Right lobe of liver (tissue), 6 donors: ENCODE measurements at regions not wholly inside any gene's neighbourhood (a gene's known extent, or its start where the extent isn't known, plus 50 kb on each side); places are given as distances from the start of the nearest gene placed in this dataset.

Experiments used
- ATAC-seq, 4 donors: fragments of 200-7000 bp; cut with Tn5 transposase; one replicate each; pipeline ENCODE4 v1.9.1; 2020; ENCODE audit warnings: mild to moderate bottlenecking in 4 of 4, moderate library complexity in 4 of 4
- DNase-seq, 3 donors: peaks; one replicate each; pipeline ENCODE4 v3.0.0-alpha.2; 2020
- H3K27ac ChIP-seq, 3 donors: fragments of 200-600 bp; one replicate each; pipeline ENCODE4 v1.8.0; 2022
- H3K27me3 ChIP-seq, 2 donors: fragments of 200-600 bp; one replicate each; pipeline ENCODE4 v1.8.0; 2022
- H3K36me3 ChIP-seq, 4 donors: fragments of 200-600 bp; sonication (generic) in 1 of 4; one replicate each; pipeline versions ENCODE4 v1.5.1 to v1.8.0; 2017 to 2022; ENCODE audit warnings: control low read depth in 1 of 4
- H3K4me1 ChIP-seq, 4 donors: fragments of 200-600 bp; sonication (generic) in 1 of 4; one replicate each; pipeline versions ENCODE4 v1.5.1 to v1.8.0; 2017 to 2022; ENCODE audit warnings: control low read depth in 1 of 4
- H3K4me3 ChIP-seq, 3 donors: fragments of 200-600 bp; one replicate each; pipeline ENCODE4 v1.8.0; 2022
- H3K9me3 ChIP-seq, 4 donors: fragments of 200-600 bp; sonication (generic) in 1 of 4; one replicate each; pipeline versions ENCODE4 v1.5.1 to v1.8.0; 2017 to 2022; ENCODE audit warnings: control low read depth in 1 of 4
- POLR2A ChIP-seq: fragments of 450-650 bp; IDR thresholded peaks from one replicate; pipeline ENCODE4 v1.6.1; 2017; ENCODE audit warnings: antibody characterized with exemption, mild to moderate bottlenecking
- WGBS: methylation state at CpG from one replicate; pipeline ENCODE4 v1.1.6; 2018; ENCODE audit warnings: low coverage, low lambda C conversion rate; ENCODE audit not compliant: insufficient coverage; ENCODE audit errors: missing lambda C conversion rate; 5-methylcytosine and 5-hydroxymethylcytosine counted together
- intact Hi-C, 2 donors: fragments of 100-400 bp; cut with DNase I; formaldehyde crosslinking; loops; one replicate each; pipeline versions ENCODE4 v1.11.2 to v1.14.1; 2022
- TF ChIP-seq, protein P1 (sequence below), 4 donors: fragments of 200-600 bp in 3 of 4; fragments of 450-650 bp in 1 of 4; IDR thresholded peaks; one replicate each; pipeline versions ENCODE4 v1.5.1 to v1.8.0; 2016 to 2022; ENCODE audit warnings: antibody characterized with exemption in 4 of 4, mild to moderate bottlenecking in 2 of 4
- donor health status: DM: no; HTN: yes; CAD: no.
- donor health status: DM: no; HTN: no; CAD: no.
- donor health status: DM: no; HTN: no; CAD: no.
- donor health status: DM: no; HTN: yes; CAD: no.
- donor health status: DM: no; HTN: yes; CAD: no.

GRCh38 chr4:125084608-125085007 lies 230.1 kb upstream of the FAT4 start:
- H3K4me1 ChIP-seq: no peaks in the 10 kb centered on the region
- no peaks in the 10 kb centered on the region for H3K36me3 ChIP-seq
- H3K4me3 ChIP-seq: no peak overlapping the region
- ATAC-seq (no peak), DNase-seq (no peak)
- H3K9me3 ChIP-seq: no peaks in the 10 kb centered on the region
- TF ChIP-seq, protein P1, sequence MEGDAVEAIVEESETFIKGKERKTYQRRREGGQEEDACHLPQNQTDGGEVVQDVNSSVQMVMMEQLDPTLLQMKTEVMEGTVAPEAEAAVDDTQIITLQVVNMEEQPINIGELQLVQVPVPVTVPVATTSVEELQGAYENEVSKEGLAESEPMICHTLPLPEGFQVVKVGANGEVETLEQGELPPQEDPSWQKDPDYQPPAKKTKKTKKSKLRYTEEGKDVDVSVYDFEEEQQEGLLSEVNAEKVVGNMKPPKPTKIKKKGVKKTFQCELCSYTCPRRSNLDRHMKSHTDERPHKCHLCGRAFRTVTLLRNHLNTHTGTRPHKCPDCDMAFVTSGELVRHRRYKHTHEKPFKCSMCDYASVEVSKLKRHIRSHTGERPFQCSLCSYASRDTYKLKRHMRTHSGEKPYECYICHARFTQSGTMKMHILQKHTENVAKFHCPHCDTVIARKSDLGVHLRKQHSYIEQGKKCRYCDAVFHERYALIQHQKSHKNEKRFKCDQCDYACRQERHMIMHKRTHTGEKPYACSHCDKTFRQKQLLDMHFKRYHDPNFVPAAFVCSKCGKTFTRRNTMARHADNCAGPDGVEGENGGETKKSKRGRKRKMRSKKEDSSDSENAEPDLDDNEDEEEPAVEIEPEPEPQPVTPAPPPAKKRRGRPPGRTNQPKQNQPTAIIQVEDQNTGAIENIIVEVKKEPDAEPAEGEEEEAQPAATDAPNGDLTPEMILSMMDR (IDR thresholded peaks at IDR 0.05): no peak
- no peak for TF ChIP-seq POLR2A
- no peak overlapping the region for H3K27ac ChIP-seq
- intact Hi-C loops: no loop called here
- 75% methylated on average over 1 of the region's 1 CpG for WGBS
- H3K27me3 ChIP-seq: no peaks in the 10 kb centered on the region

GRCh38 chr4:125082729-125083417 lies 231.9 kb upstream of the FAT4 start:
- TF ChIP-seq, protein P1 (IDR thresholded peaks at IDR 0.05): no peak
- TF ChIP-seq POLR2A: no peak
- 76% methylated on average over 4 of the region's 4 CpGs for WGBS

DNA sequence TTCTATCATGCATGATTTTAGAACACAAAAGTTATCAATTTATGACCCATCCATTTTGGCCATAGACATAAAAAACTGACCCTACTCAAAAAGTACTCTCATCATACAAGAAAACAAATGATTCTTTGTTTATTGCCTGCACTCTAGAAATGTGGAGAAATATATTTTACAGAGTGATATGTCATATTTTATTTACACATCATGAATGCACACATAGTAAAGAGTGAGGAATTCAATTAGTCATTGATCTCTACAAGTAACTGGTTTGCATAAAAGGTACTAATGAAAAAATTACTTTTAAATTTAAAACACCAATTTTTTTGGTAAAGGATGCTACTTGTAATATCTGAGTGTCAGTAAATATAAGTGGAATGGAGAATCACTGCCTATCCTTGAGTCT lies 242.5 kb upstream of the FAT4 start:
- Histone ChIP-seq H3K4me1 (no peaks in the 10 kb centered on the region), H3K36me3 (no peaks in the 10 kb centered on the region), H3K4me3 (no peak overlapping the region), H3K27me3 (no peaks in the 10 kb centered on the region), H3K27ac (no peak overlapping the region), H3K9me3 (no peaks in the 10 kb centered on the region)
- ATAC-seq: no peak
- intact Hi-C loops: no loop called here
- no peak for DNase-seq
- TF ChIP-seq, protein P1 (IDR thresholded peaks at IDR 0.05): no peak
- TF ChIP-seq POLR2A: no peak

More at GRCh38 chr4:125082729-125083417, 231.9 kb upstream of the FAT4 start:
- no peak overlapping the region for H3K27ac ChIP-seq
- no peaks in the 10 kb centered on the region for H3K4me1 ChIP-seq
- H3K9me3 ChIP-seq: no peaks in the 10 kb centered on the region
- no peak overlapping the region for H3K4me3 ChIP-seq
- no peaks in the 10 kb centered on the region for H3K36me3 ChIP-seq
- DNase-seq (no peak), ATAC-seq (no peak)
- intact Hi-C loops: no loop called here
- no peaks in the 10 kb centered on the region for H3K27me3 ChIP-seq

- ATAC-seq (no peak), DNase-seq (no peak)
- H3K27ac ChIP-seq: no peak overlapping the region
- intact Hi-C loops: no loop called here
- H3K9me3 ChIP-seq: no peaks in the 10 kb centered on the region
- no peaks in the 10 kb centered on the region for H3K27me3 ChIP-seq
- TF ChIP-seq, protein P1 (IDR thresholded peaks at IDR 0.05): no peak
- no peak for TF ChIP-seq POLR2A
- H3K36me3 ChIP-seq: no peaks in the 10 kb centered on the region
- H3K4me3 ChIP-seq: no peak overlapping the region
- H3K4me1 ChIP-seq: no peaks in the 10 kb centered on the region
These were observed 243.9 kb upstream of the FAT4 start for GRCh38 chr4:125070861-125071260.
